K562 (cell line): ENCODE measurements at regions not wholly inside any gene's neighbourhood (a gene's known extent, or its start where the extent isn't known, plus 50 kb on each side); places are given as distances from the start of the nearest gene placed in this dataset.

ENCODE experiments used
- ATAC-seq: fragments of 200-7000 bp; cut with Tn5 transposase; 3 replicates; pipeline ENCODE4 v1.9.1; 2020; ENCODE audit warnings: moderate library complexity
- BruUV-seq: library from RNA; stranded (reverse); fragments of 400-500 nt; replicated peaks from 2 replicates; lab custom pipeline; 2021; lab: Mats Ljungman, UMichigan
- CTCF ChIA-PET: fragments of 300-600 bp; formaldehyde crosslinking; extraction: SDS; loops from one replicate; lab custom pipeline; 2021; ENCODE audit warnings: low intra/inter-chr PET ratio; lab: Yijun Ruan, JAX
- POLR2A ChIA-PET: fragments of 300-600, 350-650 bp; sonication (Branson Sonifier 250); formaldehyde crosslinking; extraction: SDS; loops from one replicate; lab custom pipeline; 2021; ENCODE audit warnings: antibody characterized with exemption, inconsistent platforms; lab: Yijun Ruan, JAX
- DNase-seq, 4 experiments: peaks; one replicate each; pipeline versions ENCODE4 v3.0.0 to v3.0.0-alpha.2; 2011 to 2018; ENCODE audit warnings: low spot score in 3 of 4, mixed read lengths in 3 of 4; ENCODE audit errors: extremely low read depth in 1 of 4
- FAIRE-seq: peaks from 2 replicates; lab custom pipeline; 2011; peaks lifted over from hg19 to GRCh38; lab: Jason Lieb, UNC
- H2AFZ ChIP-seq: 2 replicates; pipeline ENCODE4 v1.6.0; 2011; ENCODE audit warnings: low read depth, low read length, control low read depth, inconsistent platforms
- H3K27ac ChIP-seq: fragments of 200-600 bp; 3 replicates; pipeline ENCODE4 v1.8.0; 2011; ENCODE audit warnings: low read depth, mild to moderate bottlenecking, control low read depth, inconsistent platforms, low read length, moderate library complexity, mixed read lengths; ENCODE audit errors: extremely low read depth
- H3K27me3 ChIP-seq, 2 experiments: fragments of 300-600 bp in 1 of 2; 2 replicates in 1 of 2; 3 replicates in 1 of 2; pipeline versions ENCODE4 v1.6.0 to v1.8.0; 2011; ENCODE audit warnings: inconsistent platforms in 2 of 2, low read length in 2 of 2, mild to moderate bottlenecking in 1 of 2, mixed read lengths in 1 of 2, moderate library complexity in 1 of 2; ENCODE audit not compliant: control insufficient read depth in 2 of 2, insufficient read depth in 2 of 2
- H3K36me3 ChIP-seq: fragments of 300-600 bp; 3 replicates; pipeline ENCODE4 v1.8.0; 2011; ENCODE audit warnings: mild to moderate bottlenecking, low read length, inconsistent platforms; ENCODE audit not compliant: control insufficient read depth, insufficient read depth
- H3K4me1 ChIP-seq, 2 experiments: fragments of 200-600 bp in 1 of 2; replicated peaks in 1 of 2; 2 replicates in 1 of 2; 3 replicates in 1 of 2; pipeline versions ENCODE4 v1.5.1 to v1.8.0; 2011; ENCODE audit warnings: inconsistent platforms in 2 of 2, low read length in 2 of 2, mild to moderate bottlenecking in 1 of 2, mixed read lengths in 1 of 2, moderate library complexity in 1 of 2; ENCODE audit not compliant: control insufficient read depth in 2 of 2, insufficient read depth in 2 of 2
- H3K4me2 ChIP-seq: 2 replicates; pipeline ENCODE4 v1.6.1; 2011; ENCODE audit warnings: low read length, control low read depth, inconsistent platforms, mixed read lengths; ENCODE audit not compliant: insufficient read depth
- H3K4me3 ChIP-seq: fragments of 200-600 bp; sonication (generic), shearing (Covaris generic); 2 replicates; pipeline ENCODE4 v1.5.1; 2016; ENCODE audit warnings: control low read depth, inconsistent platforms
- H3K79me2 ChIP-seq: fragments of 200-600 bp; 3 replicates; pipeline ENCODE4 v1.8.0; 2011; ENCODE audit warnings: low read length, inconsistent platforms; ENCODE audit not compliant: control insufficient read depth, insufficient read depth
- H3K9ac ChIP-seq, 2 experiments: 2 replicates each; pipeline versions ENCODE4 v1.6.0 to v1.6.1; 2011; ENCODE audit warnings: low read depth in 2 of 2, low read length in 2 of 2, control low read depth in 1 of 2, inconsistent platforms in 1 of 2, mild to moderate bottlenecking in 1 of 2, mixed read lengths in 1 of 2; ENCODE audit not compliant: insufficient read depth in 1 of 2
- H3K9me1 ChIP-seq: one replicate; pipeline ENCODE4 v1.6.0; 2011; ENCODE audit warnings: inconsistent platforms, mild to moderate bottlenecking, low read length, moderate library complexity; ENCODE audit not compliant: control insufficient read depth, insufficient read depth
- H3K9me3 ChIP-seq: replicated peaks from 2 replicates; pipeline ENCODE4 v1.5.1; 2011; ENCODE audit warnings: low read depth, low read length, inconsistent platforms; ENCODE audit not compliant: control insufficient read depth, insufficient read depth
- H4K20me1 ChIP-seq: replicated peaks from 2 replicates; pipeline ENCODE4 v1.6.1; 2011; ENCODE audit warnings: low read length, inconsistent platforms, mixed read lengths; ENCODE audit not compliant: control insufficient read depth, insufficient read depth
- FOS ChIP-seq: IDR thresholded peaks from 3 replicates; pipeline ENCODE4 v1.6.1; 2011; ENCODE audit not compliant: insufficient read length; ENCODE audit errors: extremely low read depth
- FOXP1 ChIP-seq: sonication (generic); formaldehyde crosslinking; IDR thresholded peaks from 2 replicates; pipeline ENCODE4 v1.8.0; 2022; ENCODE audit warnings: mild to moderate bottlenecking, missing genetic modification reagents
- GABPB1 ChIP-seq: sonication (generic); formaldehyde crosslinking; IDR thresholded peaks from 2 replicates; pipeline ENCODE4 v1.8.0; 2022; ENCODE audit warnings: mild to moderate bottlenecking, missing genetic modification reagents
- MECOM ChIP-seq: fragments of 250-450 bp; sonication (Bioruptor Pico); IDR thresholded peaks from 2 replicates; pipeline ENCODE4 v1.8.0; 2022; ENCODE audit warnings: inconsistent platforms
- NFE2 ChIP-seq: IDR thresholded peaks from 2 replicates; pipeline ENCODE4 v1.6.1; 2014; ENCODE audit warnings: antibody characterized with exemption, low read depth
- NFE2L1 ChIP-seq: fragments of 450-650 bp; IDR thresholded peaks from 2 replicates; pipeline ENCODE4 v1.6.1; 2016; ENCODE audit warnings: missing genetic modification characterization, low read depth, mild to moderate bottlenecking, missing compliant biosample characterization, moderate library complexity, borderline replicate concordance
- PTTG1 ChIP-seq: fragments of 450-650 bp; IDR thresholded peaks from 2 replicates; pipeline ENCODE4 v1.6.1; 2016; ENCODE audit warnings: low read depth, mild to moderate bottlenecking, missing genetic modification characterization, missing compliant biosample characterization
- TCF7L2 ChIP-seq: fragments of 150-350 bp; IDR thresholded peaks from 2 replicates; pipeline ENCODE4 v1.6.1; 2016; ENCODE audit warnings: low read depth, mild to moderate bottlenecking, low read length, moderate library complexity
- YBX1 ChIP-seq: fragments of 450-650 bp; IDR thresholded peaks from 2 replicates; pipeline ENCODE4 v1.7.1; 2016; ENCODE audit warnings: mild to moderate bottlenecking
- ZKSCAN8 ChIP-seq: fragments of 200-800 bp; sonication (Bioruptor generic); IDR thresholded peaks from 2 replicates; pipeline ENCODE4 v1.6.1; 2016; ENCODE audit warnings: missing genetic modification characterization, missing compliant biosample characterization
- ZSCAN29 ChIP-seq: fragments of 450-650 bp; IDR thresholded peaks from 2 replicates; pipeline ENCODE4 v1.6.1; 2017
- WGBS: fragments of 100-300 bp; shearing (Covaris generic); methylation state at CpG from one replicate; pipeline ENCODE4 v1.1.6; 2016; ENCODE audit warnings: low coverage, mixed read lengths; ENCODE audit not compliant: insufficient coverage; ENCODE audit errors: missing lambda C conversion rate; 5-methylcytosine and 5-hydroxymethylcytosine counted together
- in situ Hi-C: fragments of 300-500 bp; cut with MboI; formaldehyde crosslinking; loops from 4 replicates; pipeline ENCODE4 v1.15.0; 2018; ENCODE audit warnings: inconsistent platforms, mixed read lengths
- intact Hi-C: fragments of 100-400 bp; cut with micrococcal nuclease; formaldehyde crosslinking; loops from 2 replicates; pipeline ENCODE4 v1.14.2; 2022
- TF ChIP-seq, protein P1 (sequence below): sonication (generic); formaldehyde crosslinking; IDR thresholded peaks from 2 replicates; pipeline ENCODE4 v1.9.0; 2022; ENCODE audit warnings: mild to moderate bottlenecking, missing genetic modification reagents
- TF ChIP-seq, protein P2 (sequence below), 2 experiments: fragments of 200-800 bp in 1 of 2; sonication (Bioruptor generic) in 1 of 2; sonication (generic) in 1 of 2; formaldehyde crosslinking in 1 of 2; IDR thresholded peaks in 1 of 2; conservative IDR thresholded peaks in 1 of 2; 2 replicates each; pipeline versions ENCODE4 v1.5.0 to v1.6.1; 2016 to 2020; ENCODE audit warnings: missing compliant biosample characterization in 1 of 2, missing genetic modification characterization in 1 of 2, missing genetic modification reagents in 1 of 2

DNA sequence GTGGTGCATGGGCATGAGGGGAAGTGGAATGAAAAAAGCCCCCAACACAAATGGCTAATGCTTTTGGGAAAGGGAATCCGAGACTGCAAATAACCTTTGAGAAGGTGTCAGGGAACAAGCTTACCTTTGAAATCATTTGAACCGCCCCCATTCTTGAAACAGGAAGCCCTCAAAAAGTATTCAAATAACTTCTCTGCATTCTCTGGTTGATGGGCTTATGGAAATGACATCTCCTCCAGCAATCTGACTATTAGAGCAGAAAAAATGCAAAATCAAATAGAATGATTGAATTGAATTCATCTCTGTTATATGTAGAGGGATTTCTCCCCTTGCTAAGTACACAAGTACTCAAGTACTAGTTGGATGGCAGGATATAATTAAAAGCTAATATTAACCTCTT is 409.9 kb downstream of the TMEM135 start (continued):
- TF ChIP-seq ZKSCAN8 (CRISPR knock-in tag) (no peak), GABPB1 (CRISPR knock-in tag) (no peak)
- TF ChIP-seq, all 486 proteins: peak for 0

DNA sequence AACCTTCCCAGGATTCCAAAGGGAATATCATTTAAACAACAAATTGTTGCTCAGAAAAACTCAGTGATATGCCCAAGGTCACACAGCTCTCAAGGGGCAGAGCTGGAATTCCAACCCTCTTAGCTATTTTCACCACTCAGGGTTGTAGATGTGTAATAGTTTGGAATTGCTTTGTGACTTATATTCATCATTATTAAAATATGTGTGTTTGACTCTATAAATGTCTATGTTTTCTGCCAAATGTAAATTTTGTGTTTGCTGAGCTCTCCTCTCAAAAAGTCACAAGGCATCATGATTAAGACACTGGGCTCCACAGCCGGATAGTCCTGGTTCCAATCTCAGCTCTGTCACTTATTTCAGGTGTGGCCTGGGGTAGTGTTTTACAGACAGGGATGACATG is 407.3 kb downstream of the TMEM135 start:
- Histone ChIP-seq H3K9ac (no peak overlapping the region), H4K20me1 (no peaks in the 10 kb centered on the region), H3K27me3 (no peaks in the 10 kb centered on the region), H3K9me1 (no peaks in the 10 kb centered on the region), H3K4me1 (no peaks in the 10 kb centered on the region), H3K9me3 (no peaks in the 10 kb centered on the region), H3K4me2 (no peak overlapping the region), H3K4me3 (no peak overlapping the region), H3K36me3 (no peaks in the 10 kb centered on the region), H3K27ac (no peak overlapping the region), H2AFZ (no peak overlapping the region), H3K79me2 (no peaks in the 10 kb centered on the region)
- ATAC-seq, result no peak
- DNase-seq, result no peak
- 0% methylated on average over 1 of the region's 1 CpG for WGBS
- intact Hi-C loops, result no loop called here
- ChIA-PET CTCF (no interaction called here), POLR2A (no interaction called here)
- TF ChIP-seq FOXP1 (no peak), YBX1 (no peak), NFE2L1 (no peak), ZSCAN29 (no peak)
- no peak for FAIRE-seq
- BruUV-seq, result no TSS peak
- in situ Hi-C loops, result no loop called here

DNA sequence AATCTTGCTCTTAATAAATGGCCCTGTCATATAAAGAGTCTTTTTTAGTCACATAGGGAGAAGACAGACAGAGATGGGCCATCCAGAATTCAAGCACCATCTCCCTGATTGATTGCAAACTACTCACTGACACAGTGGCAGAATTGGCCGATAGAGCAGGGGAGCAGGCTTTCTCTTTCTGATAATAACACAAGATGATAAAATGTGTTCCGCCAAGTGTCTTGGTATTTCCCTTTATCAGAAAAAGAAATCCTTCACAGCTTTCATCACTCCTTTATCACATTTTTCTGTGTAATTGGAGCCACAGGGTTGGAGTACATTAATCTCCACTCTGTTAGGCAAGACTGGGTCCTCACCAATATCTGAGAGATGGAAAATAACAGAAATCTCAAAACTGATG is 406.0 kb downstream of the TMEM135 start:
- ChIA-PET CTCF (no interaction called here), POLR2A (interaction anchor here (0.6 to 0.9 kb wide), 2 partner anchors 22 to 1072 kb away, joined by 3 read pairs; no protein-coding TSS in a partner anchor)
- Histone ChIP-seq H3K27ac (no peak overlapping the region), H3K27me3 (no peaks in the 10 kb centered on the region), H2AFZ (no peak overlapping the region), H3K9me1 (no peaks in the 10 kb centered on the region), H3K4me3 (no peak overlapping the region), H3K9me3 (no peaks in the 10 kb centered on the region), H3K4me1 (no peaks in the 10 kb centered on the region), H3K4me2 (no peak overlapping the region), H4K20me1 (no peaks in the 10 kb centered on the region), H3K9ac (no peak overlapping the region), H3K79me2 (no peaks in the 10 kb centered on the region), H3K36me3 (no peaks in the 10 kb centered on the region)
- WGBS, result 0% methylated on average over 2 of the region's 2 CpGs
- intact Hi-C loops, result no loop called here
- in situ Hi-C loops, result no loop called here
- ATAC-seq, result no peak
- no peak for TF ChIP-seq FOS
- no peak for TF ChIP-seq YBX1
- no peak for TF ChIP-seq NFE2
- TF ChIP-seq, protein P1, sequence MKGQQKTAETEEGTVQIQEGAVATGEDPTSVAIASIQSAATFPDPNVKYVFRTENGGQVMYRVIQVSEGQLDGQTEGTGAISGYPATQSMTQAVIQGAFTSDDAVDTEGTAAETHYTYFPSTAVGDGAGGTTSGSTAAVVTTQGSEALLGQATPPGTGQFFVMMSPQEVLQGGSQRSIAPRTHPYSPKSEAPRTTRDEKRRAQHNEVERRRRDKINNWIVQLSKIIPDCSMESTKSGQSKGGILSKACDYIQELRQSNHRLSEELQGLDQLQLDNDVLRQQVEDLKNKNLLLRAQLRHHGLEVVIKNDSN, result no peak
- TF ChIP-seq PTTG1, result no peak
- TF ChIP-seq, protein P2, sequence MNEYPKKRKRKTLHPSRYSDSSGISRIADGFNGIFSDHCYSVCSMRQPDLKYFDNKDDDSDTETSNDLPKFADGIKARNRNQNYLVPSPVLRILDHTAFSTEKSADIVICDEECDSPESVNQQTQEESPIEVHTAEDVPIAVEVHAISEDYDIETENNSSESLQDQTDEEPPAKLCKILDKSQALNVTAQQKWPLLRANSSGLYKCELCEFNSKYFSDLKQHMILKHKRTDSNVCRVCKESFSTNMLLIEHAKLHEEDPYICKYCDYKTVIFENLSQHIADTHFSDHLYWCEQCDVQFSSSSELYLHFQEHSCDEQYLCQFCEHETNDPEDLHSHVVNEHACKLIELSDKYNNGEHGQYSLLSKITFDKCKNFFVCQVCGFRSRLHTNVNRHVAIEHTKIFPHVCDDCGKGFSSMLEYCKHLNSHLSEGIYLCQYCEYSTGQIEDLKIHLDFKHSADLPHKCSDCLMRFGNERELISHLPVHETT (CRISPR knock-in tag; conservative IDR thresholded peaks at IDR 0.05 in 1 of 2, IDR thresholded peaks at IDR 0.05 in 1 of 2), result no peak
- no peak for TF ChIP-seq MECOM
- no peak for TF ChIP-seq TCF7L2
- BruUV-seq, result no TSS peak
- no peak for FAIRE-seq
- no peak for DNase-seq
